HL-60 (cell line): ENCODE measurements at regions not wholly inside any gene's neighbourhood (a gene's known extent, or its start where the extent isn't known, plus 50 kb on each side); places are given as distances from the start of the nearest gene placed in this dataset.

ENCODE experiments used
- GABPA ChIP-seq: IDR thresholded peaks from 2 replicates; pipeline ENCODE4 v1.6.1; 2012; ENCODE audit warnings: low read depth
- POLR2AphosphoS5 ChIP-seq: IDR thresholded peaks from 2 replicates; pipeline ENCODE4 v1.6.1; 2012; ENCODE audit warnings: low read depth
- SPI1 ChIP-seq: IDR thresholded peaks from 2 replicates; pipeline ENCODE4 v1.6.1; 2012; ENCODE audit warnings: low read depth, mild to moderate bottlenecking, borderline replicate concordance
- TF ChIP-seq, protein P1 (sequence below): IDR thresholded peaks from one replicate; pipeline ENCODE4 v1.5.1; 2011; ENCODE audit warnings: low read length, control low read depth, inconsistent platforms; ENCODE audit not compliant: insufficient read depth
- TF ChIP-seq, protein P2 (sequence below): IDR thresholded peaks from 2 replicates; pipeline ENCODE4 v1.6.1; 2012; ENCODE audit warnings: low read depth; ENCODE audit not compliant: insufficient replicate concordance

DNA sequence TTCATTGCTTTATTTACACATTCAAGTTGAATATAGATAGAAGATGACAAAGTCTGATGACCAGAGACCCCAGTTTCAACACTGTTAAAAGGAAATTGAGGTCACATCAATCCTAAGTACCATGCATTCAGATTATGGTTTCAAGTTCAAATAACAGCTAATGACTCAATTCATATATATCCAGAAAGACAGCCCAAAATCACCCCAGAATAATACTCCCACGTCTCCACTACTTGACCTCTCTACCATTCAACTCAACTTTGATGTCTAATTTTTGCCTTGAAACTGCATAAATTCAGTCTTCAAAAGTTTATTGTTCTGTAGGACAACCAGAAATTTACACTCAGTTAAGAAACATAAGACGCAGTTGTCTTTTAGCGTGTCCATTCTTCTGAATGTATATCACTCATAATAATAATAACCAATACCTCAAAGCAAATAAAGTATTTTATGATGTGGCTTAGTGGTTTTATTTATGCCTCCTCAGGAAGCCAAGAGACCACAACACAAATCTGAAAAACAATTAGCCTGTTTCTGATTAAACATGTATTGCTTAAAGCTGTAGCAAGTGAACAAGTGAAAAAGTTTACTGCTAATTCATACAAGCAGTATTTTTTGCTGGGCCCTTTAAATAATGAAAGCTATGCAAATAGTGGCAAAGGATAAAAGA lies 569.0 kb downstream of the LTN1 start:
- TF ChIP-seq, protein P1, sequence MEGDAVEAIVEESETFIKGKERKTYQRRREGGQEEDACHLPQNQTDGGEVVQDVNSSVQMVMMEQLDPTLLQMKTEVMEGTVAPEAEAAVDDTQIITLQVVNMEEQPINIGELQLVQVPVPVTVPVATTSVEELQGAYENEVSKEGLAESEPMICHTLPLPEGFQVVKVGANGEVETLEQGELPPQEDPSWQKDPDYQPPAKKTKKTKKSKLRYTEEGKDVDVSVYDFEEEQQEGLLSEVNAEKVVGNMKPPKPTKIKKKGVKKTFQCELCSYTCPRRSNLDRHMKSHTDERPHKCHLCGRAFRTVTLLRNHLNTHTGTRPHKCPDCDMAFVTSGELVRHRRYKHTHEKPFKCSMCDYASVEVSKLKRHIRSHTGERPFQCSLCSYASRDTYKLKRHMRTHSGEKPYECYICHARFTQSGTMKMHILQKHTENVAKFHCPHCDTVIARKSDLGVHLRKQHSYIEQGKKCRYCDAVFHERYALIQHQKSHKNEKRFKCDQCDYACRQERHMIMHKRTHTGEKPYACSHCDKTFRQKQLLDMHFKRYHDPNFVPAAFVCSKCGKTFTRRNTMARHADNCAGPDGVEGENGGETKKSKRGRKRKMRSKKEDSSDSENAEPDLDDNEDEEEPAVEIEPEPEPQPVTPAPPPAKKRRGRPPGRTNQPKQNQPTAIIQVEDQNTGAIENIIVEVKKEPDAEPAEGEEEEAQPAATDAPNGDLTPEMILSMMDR = no peak
- no peak for TF ChIP-seq POLR2AphosphoS5
- TF ChIP-seq SPI1 = no peak
- TF ChIP-seq, protein P2, sequence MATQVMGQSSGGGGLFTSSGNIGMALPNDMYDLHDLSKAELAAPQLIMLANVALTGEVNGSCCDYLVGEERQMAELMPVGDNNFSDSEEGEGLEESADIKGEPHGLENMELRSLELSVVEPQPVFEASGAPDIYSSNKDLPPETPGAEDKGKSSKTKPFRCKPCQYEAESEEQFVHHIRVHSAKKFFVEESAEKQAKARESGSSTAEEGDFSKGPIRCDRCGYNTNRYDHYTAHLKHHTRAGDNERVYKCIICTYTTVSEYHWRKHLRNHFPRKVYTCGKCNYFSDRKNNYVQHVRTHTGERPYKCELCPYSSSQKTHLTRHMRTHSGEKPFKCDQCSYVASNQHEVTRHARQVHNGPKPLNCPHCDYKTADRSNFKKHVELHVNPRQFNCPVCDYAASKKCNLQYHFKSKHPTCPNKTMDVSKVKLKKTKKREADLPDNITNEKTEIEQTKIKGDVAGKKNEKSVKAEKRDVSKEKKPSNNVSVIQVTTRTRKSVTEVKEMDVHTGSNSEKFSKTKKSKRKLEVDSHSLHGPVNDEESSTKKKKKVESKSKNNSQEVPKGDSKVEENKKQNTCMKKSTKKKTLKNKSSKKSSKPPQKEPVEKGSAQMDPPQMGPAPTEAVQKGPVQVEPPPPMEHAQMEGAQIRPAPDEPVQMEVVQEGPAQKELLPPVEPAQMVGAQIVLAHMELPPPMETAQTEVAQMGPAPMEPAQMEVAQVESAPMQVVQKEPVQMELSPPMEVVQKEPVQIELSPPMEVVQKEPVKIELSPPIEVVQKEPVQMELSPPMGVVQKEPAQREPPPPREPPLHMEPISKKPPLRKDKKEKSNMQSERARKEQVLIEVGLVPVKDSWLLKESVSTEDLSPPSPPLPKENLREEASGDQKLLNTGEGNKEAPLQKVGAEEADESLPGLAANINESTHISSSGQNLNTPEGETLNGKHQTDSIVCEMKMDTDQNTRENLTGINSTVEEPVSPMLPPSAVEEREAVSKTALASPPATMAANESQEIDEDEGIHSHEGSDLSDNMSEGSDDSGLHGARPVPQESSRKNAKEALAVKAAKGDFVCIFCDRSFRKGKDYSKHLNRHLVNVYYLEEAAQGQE = no peak
- TF ChIP-seq GABPA = no peak
